ENCODE measurements at regions not wholly inside any gene's neighbourhood (a gene's known extent, or its start where the extent isn't known, plus 50 kb on each side); places are given as distances from the start of the nearest gene placed in this dataset.
A peak's percentile ranks its signal among the peaks of the same experiment; 100 is the strongest.

- H3K27me3 ChIP-seq = no peaks in the 10 kb centered on the region
- intact Hi-C loops (cut with DNase I) = no loop called here
- no peaks in the 10 kb centered on the region for H3K9me3 ChIP-seq
- no peak overlapping the region for H3K27ac ChIP-seq
- H3K4me1 ChIP-seq = no peaks in the 10 kb centered on the region
- TF ChIP-seq CTCF (IDR thresholded peaks at IDR 0.05) = no peak
- no peak for DNase-seq
- no peak overlapping the region for H3K4me3 ChIP-seq
- no peaks in the 10 kb centered on the region for H3K36me3 ChIP-seq
- H3K9ac ChIP-seq (ENCODE audit: low read depth in 2 of 2, low read length in 2 of 2) = no peak overlapping the region
These were observed 699.7 kb upstream of the ID4 start for GRCh38 chr6:19137505-19137904.

GRCh38 chr6:19142275-19142674 is 694.9 kb upstream of the ID4 start:
- Histone ChIP-seq H3K36me3 (no peaks in the 10 kb centered on the region), H3K9me3 (no peaks in the 10 kb centered on the region), H3K4me1 (no peaks in the 10 kb centered on the region), H3K27me3 (no peaks in the 10 kb centered on the region), H3K9ac (ENCODE audit: low read depth in 2 of 2, low read length in 2 of 2) (no peak overlapping the region), H3K27ac (no peak overlapping the region), H3K4me3 (no peak overlapping the region)
- intact Hi-C loops (cut with DNase I) = no loop called here
- TF ChIP-seq CTCF (IDR thresholded peaks at IDR 0.05) = no peak
- DNase-seq = no peak

GRCh38 chr6:19150307-19150706 is 686.9 kb upstream of the ID4 start:
- no peaks in the 10 kb centered on the region for H3K9me3 ChIP-seq
- no peak overlapping the region for H3K27ac ChIP-seq
- TF ChIP-seq CTCF (IDR thresholded peaks at IDR 0.05) = no peak
- no peaks in the 10 kb centered on the region for H3K4me1 ChIP-seq
- intact Hi-C loops (cut with DNase I) = no loop called here
- no peaks in the 10 kb centered on the region for H3K27me3 ChIP-seq
- DNase-seq = no peak
- no peak overlapping the region for H3K4me3 ChIP-seq
- H3K9ac ChIP-seq (ENCODE audit: low read depth in 2 of 2, low read length in 2 of 2) = no peak overlapping the region
- no peaks in the 10 kb centered on the region for H3K36me3 ChIP-seq

GRCh38 chr6:19153270-19153980 is 683.7 kb upstream of the ID4 start:
- no peak for TF ChIP-seq CTCF (IDR thresholded peaks at IDR 0.05)
- peak overlapping the region; percentile 10 for H3K27ac ChIP-seq

GRCh38 chr6:19153981-19154295 is 683.2 kb upstream of the ID4 start:
- no peak for TF ChIP-seq CTCF (IDR thresholded peaks at IDR 0.05)
- DNase-seq = no peak
- intact Hi-C loops (cut with DNase I) = no loop called here
- no peaks in the 10 kb centered on the region for H3K4me1 ChIP-seq
- H3K36me3 ChIP-seq = no peaks in the 10 kb centered on the region
- no peaks in the 10 kb centered on the region for H3K9me3 ChIP-seq
- peak overlapping the region; percentile 10 for H3K27ac ChIP-seq
- no peaks in the 10 kb centered on the region for H3K27me3 ChIP-seq
- H3K9ac ChIP-seq (ENCODE audit: low read depth in 2 of 2, low read length in 2 of 2) = no peak overlapping the region
- H3K4me3 ChIP-seq = no peak overlapping the region

More at GRCh38 chr6:19153270-19153980, 683.7 kb upstream of the ID4 start:
- Histone ChIP-seq H3K4me3 (no peak overlapping the region), H3K27me3 (no peaks in the 10 kb centered on the region), H3K9ac (ENCODE audit: low read depth in 2 of 2, low read length in 2 of 2) (no peak overlapping the region), H3K4me1 (no peaks in the 10 kb centered on the region), H3K9me3 (no peaks in the 10 kb centered on the region), H3K36me3 (no peaks in the 10 kb centered on the region)
- no peak for DNase-seq
- intact Hi-C loops (cut with DNase I) = no loop called here
